ENCODE measurements at regions not wholly inside any gene's neighbourhood (a gene's known extent, or its start where the extent isn't known, plus 50 kb on each side); places are given as distances from the start of the nearest gene placed in this dataset.
"Not testable (repeated sequence)": the region's sequence is repeated elsewhere in the genome, so short reads cannot be mapped to it uniquely, and the experiment has no call there.

GRCh38 chr4:1567808-1568581 lies 116.1 kb downstream of the FAM53A start:
- no peak overlapping the region for H3K9ac ChIP-seq (ENCODE audit: low read length)
- no peak overlapping the region for H2AFZ ChIP-seq (ENCODE audit: low read depth, low read length)
- DNase-seq (ENCODE audit: low read depth), result no peak
- H3K79me2 ChIP-seq (ENCODE audit: insufficient read depth, low read length), result no peaks in the 10 kb centered on the region
- TF ChIP-seq EZH2 (IDR thresholded peaks at IDR 0.05; ENCODE audit: insufficient read depth, low read length), result no peak
- TF ChIP-seq CTCF (IDR thresholded peaks at IDR 0.05; ENCODE audit: insufficient read depth, low read depth, low read length), result no peak
- H3K4me3 ChIP-seq (ENCODE audit: insufficient read depth, low read depth, low read length), result no peak overlapping the region
- H3K27ac ChIP-seq (ENCODE audit: low read depth, low read length), result no peak overlapping the region
- Mint-ChIP-seq H3K4me3 (ENCODE audit: unreplicated experiment) (no peak overlapping the region), H3K4me1 (ENCODE audit: low read depth, unreplicated experiment) (no peaks in the 10 kb centered on the region), H3K36me3 (ENCODE audit: low read depth, unreplicated experiment) (no peaks in the 10 kb centered on the region), H3K9me3 (ENCODE audit: unreplicated experiment) (no peaks in the 10 kb centered on the region), H3K27me3 (ENCODE audit: low read depth, unreplicated experiment) (peaks cover 38% of the 10 kb centered on the region), H3K27ac (ENCODE audit: unreplicated experiment) (no peak overlapping the region)
- H3K4me2 ChIP-seq (ENCODE audit: low read length), result no peak overlapping the region
- no peaks in the 10 kb centered on the region for H3K27me3 ChIP-seq (ENCODE audit: insufficient read depth, low read length)
- no peaks in the 10 kb centered on the region for H3K36me3 ChIP-seq (ENCODE audit: insufficient read depth, low read length)
- no peaks in the 10 kb centered on the region for H3K9me3 ChIP-seq (ENCODE audit: insufficient read depth, low read depth, low read length)
- FAIRE-seq, result no peak
- H4K20me1 ChIP-seq (ENCODE audit: insufficient read depth, low read length), result no peaks in the 10 kb centered on the region
- H3K4me1 ChIP-seq (ENCODE audit: insufficient read depth, low read length), result no peaks in the 10 kb centered on the region

DNA sequence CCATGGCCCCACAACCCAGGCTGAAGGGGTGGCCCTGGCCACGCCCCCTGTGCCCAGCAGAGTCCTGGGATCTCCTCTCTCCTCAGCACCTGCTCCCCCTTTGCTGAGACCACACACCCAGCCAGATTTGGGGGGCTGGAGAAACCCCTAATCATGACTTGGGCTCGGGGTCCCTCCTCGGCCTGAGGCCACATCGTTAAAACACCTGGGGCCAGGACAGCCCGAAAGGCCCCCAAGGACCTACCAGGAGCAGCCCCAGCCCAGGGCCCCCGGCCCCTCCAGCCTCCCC lies 116.7 kb downstream of the FAM53A start:
- Histone ChIP-seq H3K4me3 (ENCODE audit: insufficient read depth, low read depth, low read length) (no peak overlapping the region), H3K27ac (ENCODE audit: low read depth, low read length) (no peak overlapping the region), H3K9ac (ENCODE audit: low read length) (no peak overlapping the region), H4K20me1 (ENCODE audit: insufficient read depth, low read length) (no peaks in the 10 kb centered on the region), H3K79me2 (ENCODE audit: insufficient read depth, low read length) (no peaks in the 10 kb centered on the region), H3K4me1 (ENCODE audit: insufficient read depth, low read length) (no peaks in the 10 kb centered on the region), H3K4me2 (ENCODE audit: low read length) (no peak overlapping the region), H3K9me3 (ENCODE audit: insufficient read depth, low read depth, low read length) (no peaks in the 10 kb centered on the region), H3K27me3 (ENCODE audit: insufficient read depth, low read length) (no peaks in the 10 kb centered on the region), H3K36me3 (ENCODE audit: insufficient read depth, low read length) (no peaks in the 10 kb centered on the region), H2AFZ (ENCODE audit: low read depth, low read length) (no peak overlapping the region)
- no peak for FAIRE-seq
- Mint-ChIP-seq H3K4me3 (ENCODE audit: unreplicated experiment) (no peak overlapping the region), H3K27me3 (ENCODE audit: low read depth, unreplicated experiment) (peaks cover 40% of the 10 kb centered on the region), H3K27ac (ENCODE audit: unreplicated experiment) (no peak overlapping the region), H3K36me3 (ENCODE audit: low read depth, unreplicated experiment) (no peaks in the 10 kb centered on the region), H3K9me3 (ENCODE audit: unreplicated experiment) (no peaks in the 10 kb centered on the region), H3K4me1 (ENCODE audit: low read depth, unreplicated experiment) (no peaks in the 10 kb centered on the region)
- no peak for DNase-seq (ENCODE audit: low read depth)
- no peak for TF ChIP-seq CTCF (IDR thresholded peaks at IDR 0.05; ENCODE audit: insufficient read depth, low read depth, low read length)

- Histone ChIP-seq H2AFZ (ENCODE audit: low read depth, low read length) (no peak overlapping the region), H3K4me2 (ENCODE audit: low read length) (no peak overlapping the region), H3K9ac (ENCODE audit: low read length) (no peak overlapping the region), H3K27me3 (ENCODE audit: insufficient read depth, low read length) (peaks cover 1% of the 10 kb centered on the region), H3K9me3 (ENCODE audit: insufficient read depth, low read depth, low read length) (no peaks in the 10 kb centered on the region), H4K20me1 (ENCODE audit: insufficient read depth, low read length) (no peaks in the 10 kb centered on the region), H3K79me2 (ENCODE audit: insufficient read depth, low read length) (no peaks in the 10 kb centered on the region), H3K4me3 (ENCODE audit: insufficient read depth, low read depth, low read length) (no peak overlapping the region), H3K36me3 (ENCODE audit: insufficient read depth, low read length) (no peaks in the 10 kb centered on the region), H3K27ac (ENCODE audit: low read depth, low read length) (no peak overlapping the region), H3K4me1 (ENCODE audit: insufficient read depth, low read length) (no peaks in the 10 kb centered on the region)
- Mint-ChIP-seq H3K4me1 (ENCODE audit: low read depth, unreplicated experiment) (no peaks in the 10 kb centered on the region), H3K27me3 (ENCODE audit: low read depth, unreplicated experiment) (peaks cover 39% of the 10 kb centered on the region), H3K9me3 (ENCODE audit: unreplicated experiment) (no peaks in the 10 kb centered on the region), H3K36me3 (ENCODE audit: low read depth, unreplicated experiment) (no peaks in the 10 kb centered on the region), H3K27ac (ENCODE audit: unreplicated experiment) (no peak overlapping the region), H3K4me3 (ENCODE audit: unreplicated experiment) (no peak overlapping the region)
- FAIRE-seq (no peak), DNase-seq (ENCODE audit: low read depth) (no peak)
- TF ChIP-seq EZH2 (IDR thresholded peaks at IDR 0.05; ENCODE audit: insufficient read depth, low read length) (no peak), CTCF (IDR thresholded peaks at IDR 0.05; ENCODE audit: insufficient read depth, low read depth, low read length) (no peak)
Measured at GRCh38 chr4:1566838-1567518, 117.1 kb downstream of the FAM53A start.

GRCh38 chr4:1566301-1566837 lies 117.7 kb downstream of the FAM53A start:
- H3K4me3 Mint-ChIP-seq (ENCODE audit: unreplicated experiment); H3K36me3 Mint-ChIP-seq (ENCODE audit: low read depth, unreplicated experiment); H4K20me1 ChIP-seq (ENCODE audit: insufficient read depth, low read length); H3K4me3 ChIP-seq (ENCODE audit: insufficient read depth, low read depth, low read length); H3K36me3 ChIP-seq (ENCODE audit: insufficient read depth, low read length); H3K27ac Mint-ChIP-seq (ENCODE audit: unreplicated experiment); H3K27me3 ChIP-seq (ENCODE audit: insufficient read depth, low read length); FAIRE-seq; H3K9me3 Mint-ChIP-seq (ENCODE audit: unreplicated experiment); H3K4me2 ChIP-seq (ENCODE audit: low read length); H3K4me1 Mint-ChIP-seq (ENCODE audit: low read depth, unreplicated experiment); H3K4me1 ChIP-seq (ENCODE audit: insufficient read depth, low read length); H2AFZ ChIP-seq (ENCODE audit: low read depth, low read length); H3K9me3 ChIP-seq (ENCODE audit: insufficient read depth, low read depth, low read length); DNase-seq (ENCODE audit: low read depth); H3K27ac ChIP-seq (ENCODE audit: low read depth, low read length); H3K79me2 ChIP-seq (ENCODE audit: insufficient read depth, low read length); H3K9ac ChIP-seq (ENCODE audit: low read length): not testable (repeated sequence)
- H3K27me3 Mint-ChIP-seq (ENCODE audit: low read depth, unreplicated experiment), result peaks cover 38% of the 10 kb centered on the region

Data from astrocyte (in vitro differentiated cells and primary cell).